GM21381 (cell line): ENCODE measurements at regions not wholly inside any gene's neighbourhood (a gene's known extent, or its start where the extent isn't known, plus 50 kb on each side); places are given as distances from the start of the nearest gene placed in this dataset.

ENCODE experiments used
- ATAC-seq: cut with Tn5 transposase; IDR thresholded peaks from one replicate; pipeline ENCODE4 v1.9.1; 2021; ENCODE audit warnings: mild to moderate bottlenecking, moderate library complexity; ENCODE audit not compliant: unreplicated experiment

DNA sequence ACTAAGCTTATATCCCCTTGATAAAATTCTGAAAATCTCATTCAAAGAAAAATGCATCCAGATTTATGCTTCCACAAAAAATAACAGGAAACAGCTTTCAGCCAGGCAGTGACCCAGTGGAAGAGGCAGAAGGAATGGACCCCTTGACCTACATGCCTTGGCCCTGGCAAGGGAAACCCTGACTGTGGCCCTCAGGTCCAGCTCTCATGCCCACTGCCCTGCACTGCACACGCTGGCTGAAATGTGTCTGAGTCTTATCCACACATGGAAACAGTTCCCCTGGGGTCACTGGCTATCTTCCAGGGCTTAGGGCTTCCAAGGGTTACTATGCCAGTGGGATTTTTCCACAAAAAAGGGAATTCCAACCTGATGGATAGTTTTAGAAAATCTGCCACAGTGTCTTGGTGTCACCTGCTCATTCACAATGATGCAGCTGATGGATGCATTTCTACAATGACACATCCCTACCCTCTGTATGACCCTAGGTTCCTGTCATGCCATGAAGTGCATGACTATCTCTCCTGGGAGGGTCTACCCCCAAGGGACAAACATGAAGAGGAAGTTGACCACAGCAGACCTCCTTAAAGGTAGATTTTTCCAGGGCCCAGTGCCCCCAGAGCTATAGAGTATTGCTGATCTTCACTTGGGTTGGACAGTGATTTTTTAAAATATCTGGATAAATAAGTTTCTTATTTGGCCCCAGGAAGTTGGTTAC lies 121.9 kb upstream of the CD93 start:
- ATAC-seq: no peak

DNA sequence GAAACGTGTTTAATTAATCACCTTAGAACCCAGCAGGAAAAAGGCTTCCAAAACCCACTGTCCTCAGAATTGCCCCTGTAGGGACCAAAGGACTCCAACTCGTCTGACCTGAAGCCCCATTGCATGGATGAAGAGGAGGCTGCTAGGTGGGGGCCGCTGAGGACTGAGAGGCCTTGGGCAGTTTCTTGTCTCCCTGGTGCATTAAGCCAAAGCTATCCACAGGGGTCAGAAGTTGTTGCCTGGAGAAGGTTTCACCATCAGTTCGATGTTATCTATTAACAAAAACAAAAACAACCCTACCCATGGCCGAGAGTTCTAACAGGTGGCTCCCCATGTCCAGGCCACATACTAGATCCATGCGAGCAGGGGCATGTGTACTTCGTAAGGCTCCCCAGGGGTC lies 120.9 kb upstream of the CD93 start:
- no peak for ATAC-seq

- no peak for ATAC-seq
Observed at GRCh38 chr20:23206061-23206460, 119.9 kb upstream of the CD93 start.

DNA sequence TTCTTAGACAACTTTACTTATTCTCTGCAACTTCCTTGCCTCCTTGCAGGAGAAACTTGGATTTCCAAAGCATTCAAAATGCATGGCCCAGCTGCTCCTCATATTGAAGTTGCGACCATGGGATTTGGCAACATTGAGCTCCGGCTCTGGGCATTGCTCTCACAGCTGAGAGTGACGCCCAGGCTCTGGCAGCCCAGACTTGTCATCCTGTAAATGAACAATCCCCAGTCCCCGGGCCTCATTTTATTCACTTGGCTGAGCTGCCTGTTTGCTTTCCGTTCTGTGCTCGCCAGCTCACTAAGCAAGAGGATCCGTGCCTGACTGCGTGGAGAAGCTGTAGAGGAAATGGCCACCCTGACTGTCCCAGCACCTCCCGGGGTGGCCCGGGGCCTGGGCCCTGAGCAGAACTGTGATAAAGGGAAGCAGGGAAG lies 119.5 kb upstream of the CD93 start:
- ATAC-seq: no peak

- no peak for ATAC-seq
Observed at GRCh38 chr20:23205211-23205610, 119.1 kb upstream of the CD93 start.

- no peak for ATAC-seq
Observed at GRCh38 chr20:23203951-23204730, 118.0 kb upstream of the CD93 start.

DNA sequence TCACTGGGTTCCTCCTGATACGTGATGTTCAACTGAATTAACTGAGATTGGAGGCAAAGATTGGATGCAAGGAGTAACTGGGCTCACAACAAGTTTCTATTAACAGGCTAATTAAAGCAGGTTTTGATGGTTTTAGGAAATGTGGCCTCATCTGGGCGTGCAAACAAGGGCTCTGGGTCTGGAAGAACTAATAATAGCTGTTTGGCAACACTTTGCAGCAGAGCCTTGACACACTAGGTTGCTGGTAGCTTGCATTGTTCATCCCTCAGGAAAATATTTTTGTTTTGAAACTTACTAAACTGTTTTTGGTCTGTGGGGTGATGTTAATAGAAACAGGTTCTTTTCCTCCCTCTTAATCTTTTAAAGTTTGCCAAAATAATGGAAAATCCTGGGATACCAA lies 117.2 kb upstream of the CD93 start:
- no peak for ATAC-seq

DNA sequence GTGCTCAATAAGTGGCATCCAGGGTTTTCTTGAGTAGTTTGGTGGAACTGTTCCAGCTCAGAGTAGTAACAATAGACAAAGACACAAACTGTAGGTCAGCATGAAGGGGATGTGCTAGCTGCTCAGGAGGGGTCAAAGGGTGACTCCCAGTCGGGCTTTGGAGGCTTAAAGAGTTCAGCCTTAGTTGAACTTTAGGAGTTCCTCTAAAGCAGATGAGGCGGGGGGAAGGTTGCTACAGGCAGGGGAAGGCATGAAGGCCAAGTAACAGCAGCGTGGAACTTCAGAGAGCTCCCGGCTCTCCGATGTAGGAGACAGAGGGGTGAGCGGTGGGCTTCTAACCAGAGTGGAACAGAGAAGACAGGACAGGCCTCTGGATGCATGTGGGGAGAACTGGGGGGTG lies 115.5 kb upstream of the CD93 start:
- no peak for ATAC-seq

- ATAC-seq: no peak
Observed at GRCh38 chr20:23200914-23201313, 114.8 kb upstream of the CD93 start.

DNA sequence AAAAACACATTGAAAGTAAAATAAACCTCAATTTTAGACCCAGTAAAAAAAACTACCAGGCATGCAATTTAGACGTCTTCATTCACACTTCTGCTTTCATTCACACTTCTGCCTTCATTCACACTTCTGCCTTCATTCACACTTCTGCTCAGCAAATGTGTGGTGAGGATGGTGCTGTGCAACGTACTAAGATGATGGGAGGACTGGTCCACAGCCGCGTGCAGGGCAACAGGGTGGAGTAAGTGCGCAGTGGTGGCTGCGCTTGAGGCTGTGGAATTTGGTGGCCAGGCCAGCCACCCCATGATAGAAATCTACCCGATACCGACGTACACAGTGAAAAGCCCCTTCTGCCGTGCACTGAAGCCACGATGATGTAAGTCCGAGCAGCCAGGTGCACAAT lies 114.3 kb upstream of the CD93 start:
- ATAC-seq: no peak

DNA sequence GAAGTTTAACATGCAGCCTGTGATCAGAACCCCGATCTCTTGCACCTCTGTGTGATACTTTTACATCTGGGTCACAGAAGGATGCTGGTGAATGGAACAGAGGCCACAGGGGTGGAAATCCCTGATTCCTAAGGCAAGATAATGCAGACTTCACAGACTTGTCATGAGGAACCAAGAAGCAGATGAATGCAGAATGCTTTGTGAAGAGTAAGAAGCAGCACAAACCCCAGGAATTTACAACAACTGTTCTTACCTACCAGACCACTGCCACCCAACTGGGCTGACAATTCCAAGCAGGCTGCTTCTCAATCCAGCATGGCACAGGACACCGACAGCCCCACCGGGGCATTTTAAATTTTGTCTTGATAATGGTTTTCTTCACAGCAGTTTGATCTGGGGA lies 113.2 kb upstream of the CD93 start:
- ATAC-seq: no peak

DNA sequence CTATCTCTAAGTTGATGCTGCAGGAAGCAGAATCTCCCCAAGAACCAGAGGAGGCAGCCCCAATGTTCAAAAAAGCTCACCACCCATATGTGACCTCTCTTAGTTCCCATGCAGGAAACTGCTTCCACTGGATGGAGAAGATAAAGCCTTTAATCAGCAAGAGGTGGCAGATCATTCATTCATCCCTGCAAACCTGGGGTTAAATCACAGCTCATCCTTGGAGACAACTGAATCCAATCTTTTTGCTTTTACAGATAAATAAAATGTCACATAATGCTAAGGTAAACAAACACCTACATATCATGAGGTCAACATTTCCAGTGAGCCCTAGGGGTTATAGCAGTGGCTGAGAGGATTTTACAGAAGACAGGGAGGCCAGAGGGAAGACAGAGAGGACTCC lies 112.7 kb upstream of the CD93 start:
- no peak for ATAC-seq

GRCh38 chr20:23197836-23198235 lies 111.7 kb upstream of the CD93 start:
- no peak for ATAC-seq

GRCh38 chr20:23195636-23196035 lies 109.5 kb upstream of the CD93 start:
- no peak for ATAC-seq

DNA sequence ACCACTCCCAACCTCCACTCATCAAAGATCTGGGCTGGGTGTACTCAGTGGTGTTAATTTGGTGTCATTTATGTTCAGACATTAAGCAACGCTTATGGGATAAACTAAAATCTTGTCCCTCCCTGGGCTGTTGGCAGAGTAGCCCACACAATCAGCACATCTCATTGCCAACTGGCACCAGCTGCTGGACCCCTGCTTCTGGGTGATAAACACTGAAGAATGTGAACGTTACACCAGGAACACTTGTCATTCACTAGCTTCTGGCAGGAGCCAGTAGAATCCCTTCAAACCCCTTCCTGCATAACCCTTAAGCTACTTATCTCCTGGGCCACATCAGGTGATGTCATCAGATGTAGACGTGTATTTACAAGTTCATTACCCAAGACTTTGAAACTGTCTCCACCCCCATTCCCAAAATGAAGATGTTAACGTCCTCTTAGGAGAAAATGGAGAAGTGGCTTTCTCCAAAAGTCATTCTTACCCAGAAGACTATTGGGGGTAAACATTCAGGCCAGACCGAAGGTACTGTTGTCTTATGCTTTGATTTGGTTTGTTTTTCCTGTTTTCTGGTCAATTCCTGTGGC lies 107.8 kb upstream of the CD93 start:
- ATAC-seq: no peak

DNA sequence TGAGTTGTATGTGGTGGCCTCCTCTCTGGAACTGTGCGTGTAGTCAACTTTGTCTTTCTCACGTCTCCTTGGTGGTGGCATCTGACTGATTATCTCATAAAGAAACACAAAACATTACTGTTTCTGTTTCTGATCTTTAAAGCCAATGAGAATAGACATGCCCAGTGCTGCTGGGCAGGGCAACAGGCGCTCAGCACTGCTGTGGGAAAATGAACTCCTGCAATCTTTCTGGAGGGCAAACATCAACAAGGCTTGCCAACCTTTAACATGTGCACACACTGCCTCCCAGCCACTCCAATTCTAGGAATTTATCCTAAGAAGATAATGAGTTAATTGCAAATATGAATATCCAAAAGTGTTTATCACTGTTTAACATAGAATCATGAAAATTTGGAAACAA lies 106.3 kb upstream of the CD93 start:
- ATAC-seq: no peak

GRCh38 chr20:23190557-23190956 lies 104.4 kb upstream of the CD93 start:
- no peak for ATAC-seq

DNA sequence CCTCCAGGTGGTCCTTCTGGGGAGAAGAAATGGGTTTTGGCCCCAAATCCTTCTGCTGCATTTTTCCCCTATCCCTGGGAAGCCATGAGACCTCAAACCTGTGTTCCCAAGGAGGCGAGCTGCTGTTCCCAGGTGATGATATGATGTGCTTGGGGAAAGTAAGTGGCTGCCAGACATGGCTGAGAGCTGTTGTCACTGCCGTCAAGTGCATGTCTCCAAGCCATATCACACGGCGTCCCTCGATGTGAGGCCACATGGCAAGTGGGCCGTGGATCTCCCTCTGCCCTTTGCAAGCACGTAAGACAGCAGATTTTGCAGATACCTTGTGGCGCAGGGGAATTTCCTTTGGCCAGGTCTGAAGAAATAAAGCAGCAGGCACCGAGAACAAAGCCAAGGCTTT lies 103.7 kb upstream of the CD93 start:
- ATAC-seq: no peak

- no peak for ATAC-seq
Observed at GRCh38 chr20:23189341-23189740, 103.2 kb upstream of the CD93 start.

- no peak for ATAC-seq
Observed at GRCh38 chr20:23188377-23189169, 102.4 kb upstream of the CD93 start.

GRCh38 chr20:23187751-23188150 lies 101.6 kb upstream of the CD93 start:
- ATAC-seq: no peak
